Fibroblast of lung (primary cell): ENCODE measurements at regions not wholly inside any gene's neighbourhood (a gene's known extent, or its start where the extent isn't known, plus 50 kb on each side); places are given as distances from the start of the nearest gene placed in this dataset.

Experiments used
- DNase-seq, 2 donors: peaks; one replicate each; pipeline versions ENCODE4 v3.0.0 to v3.0.0-alpha.2; 2010; ENCODE audit warnings: low read depth in 2 of 2
- H2AFZ ChIP-seq: 2 replicates; pipeline ENCODE4 v1.5.1; 2012; ENCODE audit warnings: low read length, control low read depth, inconsistent platforms
- H3K27ac ChIP-seq: 2 replicates; pipeline ENCODE4 v1.5.1; 2011; ENCODE audit warnings: low read length, control low read depth; ENCODE audit not compliant: insufficient read depth
- H3K27me3 ChIP-seq: 2 replicates; pipeline ENCODE4 v1.5.1; 2011; ENCODE audit warnings: mild to moderate bottlenecking, low read length; ENCODE audit not compliant: control insufficient read depth, insufficient read depth
- H3K36me3 ChIP-seq: 2 replicates; pipeline ENCODE4 v1.5.1; 2011; ENCODE audit warnings: low read length; ENCODE audit not compliant: control insufficient read depth, insufficient read depth
- H3K4me1 ChIP-seq: 2 replicates; pipeline ENCODE4 v1.5.1; 2011; ENCODE audit warnings: low read length; ENCODE audit not compliant: control insufficient read depth, insufficient read depth; ENCODE audit errors: extremely low read depth
- H3K4me2 ChIP-seq: 2 replicates; pipeline ENCODE4 v1.5.1; 2011; ENCODE audit warnings: low read length, control low read depth; ENCODE audit not compliant: insufficient read depth; ENCODE audit errors: extremely low read depth
- H3K4me3 ChIP-seq, 4 experiments: fragments of 200-600 bp in 1 of 4; sonication (generic) in 1 of 4; replicated peaks in 1 of 4; 2 replicates each; pipeline ENCODE4 v1.5.1; 2011 to 2016; ENCODE audit warnings: low read length in 4 of 4, low read depth in 3 of 4, mild to moderate bottlenecking in 3 of 4, control low read depth in 2 of 4, inconsistent platforms in 1 of 4, mixed read lengths in 1 of 4; ENCODE audit not compliant: insufficient read depth in 1 of 4; ENCODE audit errors: control extremely low read depth in 1 of 4
- H3K79me2 ChIP-seq: 2 replicates; pipeline ENCODE4 v1.5.1; 2012; ENCODE audit warnings: mild to moderate bottlenecking, low read length, inconsistent platforms; ENCODE audit not compliant: control insufficient read depth, insufficient read depth
- H3K9ac ChIP-seq: 2 replicates; pipeline ENCODE4 v1.5.1; 2011; ENCODE audit warnings: mild to moderate bottlenecking, low read length, control low read depth; ENCODE audit not compliant: insufficient read depth
- H3K9me3 ChIP-seq: 2 replicates; pipeline ENCODE4 v1.5.1; 2012; ENCODE audit warnings: low read depth, low read length; ENCODE audit not compliant: control insufficient read depth, insufficient read depth
- H4K20me1 ChIP-seq: 2 replicates; pipeline ENCODE4 v1.5.1; 2011; ENCODE audit warnings: low read length; ENCODE audit not compliant: control insufficient read depth, insufficient read depth; ENCODE audit errors: extremely low read depth
- EZH2 ChIP-seq: IDR thresholded peaks from 2 replicates; pipeline ENCODE4 v1.5.1; 2012; ENCODE audit warnings: low read length, control low read depth, mild to moderate bottlenecking; ENCODE audit errors: missing control alignments
- TF ChIP-seq, protein P1 (sequence below), 2 donors: IDR thresholded peaks in 1 of 2; conservative IDR thresholded peaks in 1 of 2; 1 replicate in 1 of 2; 2 replicates in 1 of 2; pipeline ENCODE4 v1.5.1; 2011 to 2012; ENCODE audit warnings: low read length in 2 of 2, control low read depth in 1 of 2, inconsistent platforms in 1 of 2, low read depth in 1 of 2, mild to moderate bottlenecking in 1 of 2

DNA sequence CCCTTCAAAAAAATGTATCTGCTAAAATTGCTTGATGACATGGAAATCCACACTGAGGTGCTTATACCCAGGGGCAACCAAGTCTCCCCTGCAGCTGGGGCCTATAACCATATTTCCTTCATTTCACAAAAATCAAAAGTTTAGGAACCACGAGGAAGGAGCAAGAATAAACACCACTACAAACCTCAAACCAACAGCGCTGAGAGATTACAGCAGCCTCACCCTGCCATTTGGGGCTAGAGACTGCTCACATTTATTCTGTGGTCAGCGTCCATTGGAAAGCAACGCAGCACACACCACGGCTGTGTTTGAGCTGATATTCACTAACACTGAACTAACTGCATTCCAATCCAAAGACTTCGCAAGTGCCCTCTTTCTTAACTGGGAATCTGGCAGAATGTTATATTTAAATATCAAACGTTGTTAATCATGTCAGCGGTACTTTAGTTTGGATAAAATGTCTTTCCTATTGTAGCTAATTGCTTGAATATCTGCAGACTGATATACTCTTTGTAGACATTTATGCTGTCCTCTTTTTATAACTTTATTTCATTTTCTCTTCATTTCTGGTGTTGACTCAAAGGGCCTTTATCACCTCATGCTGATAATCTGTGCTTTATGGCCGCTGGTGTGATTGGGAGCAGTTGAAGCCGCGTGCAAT lies 94.6 kb downstream of the FOXA2 start:
- no peak overlapping the region for H3K27ac ChIP-seq
- TF ChIP-seq, protein P1, sequence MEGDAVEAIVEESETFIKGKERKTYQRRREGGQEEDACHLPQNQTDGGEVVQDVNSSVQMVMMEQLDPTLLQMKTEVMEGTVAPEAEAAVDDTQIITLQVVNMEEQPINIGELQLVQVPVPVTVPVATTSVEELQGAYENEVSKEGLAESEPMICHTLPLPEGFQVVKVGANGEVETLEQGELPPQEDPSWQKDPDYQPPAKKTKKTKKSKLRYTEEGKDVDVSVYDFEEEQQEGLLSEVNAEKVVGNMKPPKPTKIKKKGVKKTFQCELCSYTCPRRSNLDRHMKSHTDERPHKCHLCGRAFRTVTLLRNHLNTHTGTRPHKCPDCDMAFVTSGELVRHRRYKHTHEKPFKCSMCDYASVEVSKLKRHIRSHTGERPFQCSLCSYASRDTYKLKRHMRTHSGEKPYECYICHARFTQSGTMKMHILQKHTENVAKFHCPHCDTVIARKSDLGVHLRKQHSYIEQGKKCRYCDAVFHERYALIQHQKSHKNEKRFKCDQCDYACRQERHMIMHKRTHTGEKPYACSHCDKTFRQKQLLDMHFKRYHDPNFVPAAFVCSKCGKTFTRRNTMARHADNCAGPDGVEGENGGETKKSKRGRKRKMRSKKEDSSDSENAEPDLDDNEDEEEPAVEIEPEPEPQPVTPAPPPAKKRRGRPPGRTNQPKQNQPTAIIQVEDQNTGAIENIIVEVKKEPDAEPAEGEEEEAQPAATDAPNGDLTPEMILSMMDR (conservative IDR thresholded peaks at IDR 0.05 in 1 of 2, IDR thresholded peaks at IDR 0.05 in 1 of 2; ENCODE audit: low read depth in 1 of 2, low read length in 2 of 2), result no peak
- no peak for TF ChIP-seq EZH2
- H3K9ac ChIP-seq, result no peak overlapping the region
- H4K20me1 ChIP-seq, result no peaks in the 10 kb centered on the region
- H2AFZ ChIP-seq, result no peak overlapping the region
- no peak overlapping the region for H3K4me2 ChIP-seq
- no peaks in the 10 kb centered on the region for H3K4me1 ChIP-seq
- H3K9me3 ChIP-seq, result no peaks in the 10 kb centered on the region
- H3K27me3 ChIP-seq, result no peaks in the 10 kb centered on the region
- H3K4me3 ChIP-seq, result no peak overlapping the region
- DNase-seq, result no peak
- H3K79me2 ChIP-seq, result no peaks in the 10 kb centered on the region
- H3K36me3 ChIP-seq, result no peaks in the 10 kb centered on the region

DNA sequence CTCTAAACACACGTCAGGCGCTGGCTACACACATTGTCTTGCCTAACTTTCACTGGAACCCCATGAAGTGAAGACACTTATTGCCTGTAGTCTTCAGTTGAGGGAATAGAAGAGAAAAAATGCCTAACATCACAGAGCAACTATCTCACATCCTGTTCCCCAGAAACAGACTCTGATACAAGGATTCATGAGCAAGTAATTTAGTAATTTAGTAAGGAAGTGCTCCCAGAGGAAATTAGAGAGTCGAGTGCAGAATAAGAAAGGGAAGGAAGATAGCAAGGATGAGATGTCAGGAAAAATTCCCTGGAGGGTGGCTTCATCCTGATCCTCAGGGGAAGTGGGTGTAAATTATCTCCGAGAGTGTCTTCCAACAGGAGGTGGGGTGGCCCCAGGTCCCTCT lies 104.0 kb downstream of the FOXA2 start:
- Histone ChIP-seq H3K4me2 (no peak overlapping the region), H2AFZ (no peak overlapping the region), H3K9me3 (no peaks in the 10 kb centered on the region), H4K20me1 (no peaks in the 10 kb centered on the region), H3K4me3 (no peak overlapping the region), H3K36me3 (no peaks in the 10 kb centered on the region), H3K27me3 (no peaks in the 10 kb centered on the region), H3K27ac (no peak overlapping the region), H3K9ac (no peak overlapping the region), H3K4me1 (no peaks in the 10 kb centered on the region), H3K79me2 (no peaks in the 10 kb centered on the region)
- no peak for TF ChIP-seq EZH2
- TF ChIP-seq, protein P1 (conservative IDR thresholded peaks at IDR 0.05 in 1 of 2, IDR thresholded peaks at IDR 0.05 in 1 of 2; ENCODE audit: low read depth in 1 of 2, low read length in 2 of 2), result no peak
- no peak for DNase-seq

DNA sequence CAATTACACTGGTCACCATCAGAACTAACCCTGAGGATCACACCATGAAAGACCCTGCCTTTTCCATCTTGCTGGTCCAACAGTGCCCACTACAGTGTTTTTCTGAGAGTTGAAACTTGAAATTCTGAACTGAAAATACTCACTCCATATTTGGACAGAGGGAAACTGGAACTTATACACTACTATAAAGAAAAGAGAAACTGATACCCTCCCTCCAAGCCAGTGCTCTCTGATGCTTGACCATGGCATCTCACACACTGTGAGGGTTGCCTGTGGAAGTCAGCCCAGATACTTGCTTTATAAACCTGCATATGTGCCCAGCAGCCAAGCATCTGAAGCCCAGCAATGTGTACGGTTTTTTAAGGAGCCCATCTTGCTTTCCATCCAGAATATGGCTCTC lies 108.7 kb downstream of the FOXA2 start:
- no peaks in the 10 kb centered on the region for H3K27me3 ChIP-seq
- H3K79me2 ChIP-seq, result no peaks in the 10 kb centered on the region
- H3K36me3 ChIP-seq, result no peaks in the 10 kb centered on the region
- no peaks in the 10 kb centered on the region for H3K9me3 ChIP-seq
- no peaks in the 10 kb centered on the region for H4K20me1 ChIP-seq
- H3K4me1 ChIP-seq, result no peaks in the 10 kb centered on the region
- H3K4me3 ChIP-seq, result no peak overlapping the region
- H3K27ac ChIP-seq, result no peak overlapping the region
- H3K4me2 ChIP-seq, result no peak overlapping the region
- no peak for DNase-seq
- H3K9ac ChIP-seq, result no peak overlapping the region
- H2AFZ ChIP-seq, result no peak overlapping the region
- no peak for TF ChIP-seq EZH2
- TF ChIP-seq, protein P1 (conservative IDR thresholded peaks at IDR 0.05 in 1 of 2, IDR thresholded peaks at IDR 0.05 in 1 of 2; ENCODE audit: low read depth in 1 of 2, low read length in 2 of 2), result no peak
